ENCODE measurements at regions not wholly inside any gene's neighbourhood (a gene's known extent, or its start where the extent isn't known, plus 50 kb on each side); places are given as distances from the start of the nearest gene placed in this dataset.

GRCh38 chr4:1500231-1500965, 94.2 kb upstream of the NKX1-1 start:
- TF ChIP-seq CTCF (IDR thresholded peaks at IDR 0.05; ENCODE audit: insufficient read depth, low read depth, low read length, missing control alignments), result no peak
- no peak overlapping the region for H3K4me3 ChIP-seq (ENCODE audit: low read length)
- DNase-seq (ENCODE audit: low read depth), result no peak

GRCh38 chr4:1499465-1499864, 93.2 kb upstream of the NKX1-1 start:
- TF ChIP-seq CTCF (IDR thresholded peaks at IDR 0.05; ENCODE audit: insufficient read depth, low read depth, low read length, missing control alignments), result no peak
- no peak for DNase-seq (ENCODE audit: low read depth)
- no peak overlapping the region for H3K4me3 ChIP-seq (ENCODE audit: low read length)

DNA sequence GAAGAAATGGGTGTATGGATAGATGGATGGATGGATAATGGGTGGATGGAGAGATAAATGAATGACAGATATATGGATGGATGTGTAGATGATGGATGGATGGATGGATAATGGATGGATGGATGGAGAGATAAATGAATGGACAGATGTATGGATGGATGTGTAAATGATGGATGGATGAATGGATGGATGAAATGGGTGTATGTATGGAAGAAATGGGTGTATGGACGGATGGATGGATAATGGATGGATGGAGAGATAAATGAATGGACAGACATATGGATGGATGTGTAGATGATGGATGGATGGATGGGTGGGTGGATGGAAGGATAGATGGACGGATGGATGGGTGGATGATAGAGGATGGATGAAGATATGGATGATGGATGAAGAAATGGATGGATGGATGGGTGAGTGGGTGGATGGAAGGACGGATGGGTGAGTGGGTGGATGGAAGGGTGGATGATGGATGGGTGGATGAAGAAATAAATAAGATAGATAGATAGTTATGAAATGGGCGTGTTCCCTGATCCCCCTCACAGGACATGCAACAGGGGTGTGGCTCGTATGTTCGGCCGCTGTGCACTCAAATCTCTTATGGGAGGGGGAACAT, 91.1 kb upstream of the NKX1-1 start:
- no peak overlapping the region for H3K4me3 ChIP-seq (ENCODE audit: low read length)
- DNase-seq (ENCODE audit: low read depth), result no peak
- no peak for TF ChIP-seq CTCF (IDR thresholded peaks at IDR 0.05; ENCODE audit: insufficient read depth, low read depth, low read length, missing control alignments)

GRCh38 chr4:1496116-1496642, 89.9 kb upstream of the NKX1-1 start:
- no peak for DNase-seq (ENCODE audit: low read depth)
- TF ChIP-seq CTCF (IDR thresholded peaks at IDR 0.05; ENCODE audit: insufficient read depth, low read depth, low read length, missing control alignments), result no peak
- H3K4me3 ChIP-seq (ENCODE audit: low read length), result no peak overlapping the region

DNA sequence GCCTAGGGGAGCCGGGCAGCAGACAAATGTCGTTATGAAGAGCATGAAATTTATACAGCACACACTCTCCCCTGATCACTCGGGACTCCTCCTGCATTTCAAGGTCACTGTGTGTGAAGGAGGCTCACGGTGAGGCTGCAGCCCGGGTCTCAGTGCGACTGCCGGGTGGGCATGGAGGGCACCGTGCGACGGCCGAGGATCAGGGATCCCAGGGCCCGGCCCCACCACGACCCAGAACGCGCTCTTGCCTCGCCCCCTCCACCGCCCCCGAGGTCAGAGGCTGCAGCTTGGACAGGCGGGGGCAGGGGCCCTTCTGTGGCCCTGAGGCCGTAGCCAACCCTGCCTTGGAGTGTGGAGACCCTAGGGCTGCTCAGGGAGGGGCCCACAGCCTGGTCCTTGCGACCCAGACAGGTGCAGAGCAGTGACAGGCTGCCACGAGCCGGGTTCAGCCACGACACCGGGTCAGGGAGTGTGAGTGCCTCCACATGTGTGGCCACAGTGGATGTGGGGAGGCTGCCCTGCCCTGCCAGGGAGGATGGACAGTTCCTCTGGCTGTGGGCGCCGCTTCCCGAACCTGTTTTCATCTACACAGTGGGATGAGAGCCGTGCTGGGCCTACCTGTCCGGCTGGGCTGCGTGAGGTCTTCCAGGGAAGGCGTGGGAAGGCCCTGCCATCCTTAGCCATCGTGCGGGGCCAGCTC, 89.3 kb upstream of the NKX1-1 start:
- DNase-seq (ENCODE audit: low read depth), result no peak
- TF ChIP-seq CTCF (IDR thresholded peaks at IDR 0.05; ENCODE audit: insufficient read depth, low read depth, low read length, missing control alignments), result no peak
- no peak overlapping the region for H3K4me3 ChIP-seq (ENCODE audit: low read length)

- no peak for TF ChIP-seq CTCF (IDR thresholded peaks at IDR 0.05; ENCODE audit: insufficient read depth, low read depth, low read length, missing control alignments)
- no peak for DNase-seq (ENCODE audit: low read depth)
- no peak overlapping the region for H3K4me3 ChIP-seq (ENCODE audit: low read length)
Measured at GRCh38 chr4:1494416-1495315, 88.4 kb upstream of the NKX1-1 start.
